ENCODE measurements at regions not wholly inside any gene's neighbourhood (a gene's known extent, or its start where the extent isn't known, plus 50 kb on each side); places are given as distances from the start of the nearest gene placed in this dataset.

GRCh38 chr12:47601071-47601470 is 104.8 kb downstream of the RPAP3 start:
- no peak for DNase-seq (ENCODE audit: low read depth)
- Histone ChIP-seq H3K4me3 (ENCODE audit: low read depth, low read length) (no peak overlapping the region), H3K36me3 (ENCODE audit: control insufficient read depth, insufficient read depth, low read length) (no peaks in the 10 kb centered on the region), H3K27me3 (ENCODE audit: control insufficient read depth, insufficient read depth, low read length) (no peaks in the 10 kb centered on the region)
- no peak for TF ChIP-seq CTCF (IDR thresholded peaks at IDR 0.05; ENCODE audit: insufficient read depth, low read length, poor library complexity, severe bottlenecking)

DNA sequence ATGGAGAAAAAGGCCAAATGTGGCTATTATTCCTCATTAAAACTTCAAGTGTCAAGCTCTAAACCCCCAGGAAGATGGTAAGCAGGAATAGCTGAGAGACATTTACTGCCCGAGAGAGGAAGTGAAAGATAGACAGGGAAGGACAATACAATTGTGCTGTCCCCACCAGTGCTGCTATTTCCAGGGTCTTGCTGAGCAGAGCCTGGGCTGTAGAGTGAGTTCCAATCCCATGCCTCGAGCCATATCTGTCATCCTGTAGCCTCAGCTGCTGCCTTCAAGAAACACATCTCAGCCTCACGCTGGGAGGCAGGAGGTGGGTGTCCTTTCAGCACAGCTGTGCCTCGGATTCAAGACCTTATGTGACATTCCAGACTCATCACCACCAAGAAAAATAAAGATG is 114.0 kb downstream of the RPAP3 start:
- H3K36me3 ChIP-seq (ENCODE audit: control insufficient read depth, insufficient read depth, low read length), result no peaks in the 10 kb centered on the region
- DNase-seq (ENCODE audit: low read depth), result no peak
- no peak overlapping the region for H3K4me3 ChIP-seq (ENCODE audit: low read depth, low read length)
- no peak for TF ChIP-seq CTCF (IDR thresholded peaks at IDR 0.05; ENCODE audit: insufficient read depth, low read length, poor library complexity, severe bottlenecking)
- no peaks in the 10 kb centered on the region for H3K27me3 ChIP-seq (ENCODE audit: control insufficient read depth, insufficient read depth, low read length)

DNA sequence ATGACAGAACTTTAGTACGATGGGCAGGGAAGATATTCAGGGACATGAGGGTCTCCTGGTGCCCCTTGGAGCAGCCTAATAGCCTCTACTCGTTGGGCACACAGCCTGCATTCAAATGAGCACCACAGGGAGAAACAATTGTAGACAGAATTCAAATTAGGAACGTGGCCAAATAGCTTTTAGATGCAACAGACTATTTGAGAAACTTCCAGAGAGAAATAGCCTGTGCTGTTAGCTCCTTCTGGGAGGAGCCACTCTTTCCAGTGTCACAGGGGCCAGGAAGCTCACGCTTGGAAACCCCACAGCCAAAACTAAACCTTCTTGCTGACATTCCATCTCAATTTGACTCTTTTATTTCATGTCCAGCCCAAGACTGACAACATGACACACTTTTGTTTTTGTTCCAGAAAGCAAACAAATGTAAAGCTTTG is 114.5 kb downstream of the RPAP3 start:
- H3K27me3 ChIP-seq (ENCODE audit: control insufficient read depth, insufficient read depth, low read length), result no peaks in the 10 kb centered on the region
- TF ChIP-seq CTCF (IDR thresholded peaks at IDR 0.05; ENCODE audit: insufficient read depth, low read length, poor library complexity, severe bottlenecking), result no peak
- no peak for DNase-seq (ENCODE audit: low read depth)
- H3K36me3 ChIP-seq (ENCODE audit: control insufficient read depth, insufficient read depth, low read length), result no peaks in the 10 kb centered on the region
- H3K4me3 ChIP-seq (ENCODE audit: low read depth, low read length), result no peak overlapping the region

- TF ChIP-seq CTCF (IDR thresholded peaks at IDR 0.05; ENCODE audit: insufficient read depth, low read length, poor library complexity, severe bottlenecking), result no peak
- Histone ChIP-seq H3K4me3 (ENCODE audit: low read depth, low read length) (no peak overlapping the region), H3K36me3 (ENCODE audit: control insufficient read depth, insufficient read depth, low read length) (no peaks in the 10 kb centered on the region), H3K27me3 (ENCODE audit: control insufficient read depth, insufficient read depth, low read length) (no peaks in the 10 kb centered on the region)
- no peak for DNase-seq (ENCODE audit: low read depth)
Observed at GRCh38 chr12:47590771-47591360, 115.0 kb downstream of the RPAP3 start.

DNA sequence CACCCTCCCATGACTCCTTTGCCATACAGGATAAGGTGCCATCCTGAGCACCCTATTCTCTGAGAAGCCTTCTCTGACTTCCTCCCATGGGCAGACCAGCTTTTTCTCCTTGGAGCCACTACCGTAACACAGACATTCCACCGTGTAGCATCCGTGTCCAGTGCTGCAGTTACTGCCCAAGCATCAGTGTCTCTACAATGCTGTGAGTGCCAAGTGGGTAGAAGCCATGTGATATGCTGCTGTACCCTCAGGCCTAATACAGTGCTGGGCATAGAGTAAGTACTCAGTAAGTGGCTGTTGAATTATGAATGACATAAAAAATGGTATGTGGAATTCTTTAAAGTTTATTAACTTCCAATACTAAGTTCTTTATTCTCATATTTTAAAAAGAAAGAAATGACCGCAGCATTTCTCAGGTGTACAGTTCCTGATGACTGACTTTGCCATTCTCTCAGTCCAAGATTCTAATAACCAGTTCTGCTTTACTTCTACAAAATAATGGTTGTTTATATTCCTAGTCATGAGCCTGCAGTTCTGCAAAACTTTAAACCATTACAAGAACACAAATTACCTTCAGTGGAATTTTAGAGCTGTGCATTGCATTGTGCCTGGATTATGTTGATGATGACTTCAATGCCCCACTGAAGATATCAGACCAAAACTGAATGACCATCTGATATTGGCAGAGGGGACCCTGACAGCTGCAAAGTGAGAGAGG is 118.7 kb downstream of the RPAP3 start:
- DNase-seq (ENCODE audit: low read depth), result no peak
- no peaks in the 10 kb centered on the region for H3K27me3 ChIP-seq (ENCODE audit: control insufficient read depth, insufficient read depth, low read length)
- TF ChIP-seq CTCF (IDR thresholded peaks at IDR 0.05; ENCODE audit: insufficient read depth, low read length, poor library complexity, severe bottlenecking), result no peak
- no peaks in the 10 kb centered on the region for H3K36me3 ChIP-seq (ENCODE audit: control insufficient read depth, insufficient read depth, low read length)
- H3K4me3 ChIP-seq (ENCODE audit: low read depth, low read length), result no peak overlapping the region

GRCh38 chr12:47585507-47585906 is 120.3 kb downstream of the RPAP3 start:
- H3K36me3 ChIP-seq (ENCODE audit: control insufficient read depth, insufficient read depth, low read length), result no peaks in the 10 kb centered on the region

More at GRCh38 chr12:47585507-47585906, 120.3 kb downstream of the RPAP3 start:
- Histone ChIP-seq H3K4me3 (ENCODE audit: low read depth, low read length) (no peak overlapping the region), H3K27me3 (ENCODE audit: control insufficient read depth, insufficient read depth, low read length) (no peaks in the 10 kb centered on the region)
- no peak for TF ChIP-seq CTCF (IDR thresholded peaks at IDR 0.05; ENCODE audit: insufficient read depth, low read length, poor library complexity, severe bottlenecking)
- no peak for DNase-seq (ENCODE audit: low read depth)
